Tibial nerve (tissue), 4 donors: ENCODE measurements at regions not wholly inside any gene's neighbourhood (a gene's known extent, or its start where the extent isn't known, plus 50 kb on each side); places are given as distances from the start of the nearest gene placed in this dataset.

Source experiments
- DNase-seq, 2 donors: peaks; one replicate each; pipeline ENCODE4 v3.0.0-alpha.2; 2019; ENCODE audit warnings: low spot score in 2 of 2
- H3K27ac ChIP-seq, 4 donors: fragments of 200-600 bp; sonication (generic) in 3 of 4; one replicate each; pipeline ENCODE4 v1.5.1; 2017 to 2019; ENCODE audit warnings: mild to moderate bottlenecking in 1 of 4
- H3K27me3 ChIP-seq, 2 donors: fragments of 200-600 bp; sonication (generic) in 1 of 2; one replicate each; pipeline versions ENCODE4 v1.5.1 to v1.6.0; 2017 to 2019
- H3K36me3 ChIP-seq, 3 donors: fragments of 200-600 bp; sonication (generic); one replicate each; pipeline ENCODE4 v1.5.1; 2018 to 2019
- H3K4me1 ChIP-seq, 4 donors: fragments of 200-600 bp; sonication (generic) in 3 of 4; one replicate each; pipeline ENCODE4 v1.5.1; 2017 to 2019
- H3K4me3 ChIP-seq, 4 donors: fragments of 200-600 bp; sonication (generic) in 3 of 4; one replicate each; pipeline ENCODE4 v1.5.1; 2017 to 2019; ENCODE audit warnings: mild to moderate bottlenecking in 1 of 4, moderate library complexity in 1 of 4
- H3K9me3 ChIP-seq, 4 donors: fragments of 200-600 bp; sonication (generic) in 3 of 4; one replicate each; pipeline ENCODE4 v1.5.1; 2017 to 2019
- CTCF ChIP-seq, 5 experiments: fragments of 200-600 bp in 3 of 5; fragments of 450-650 bp in 2 of 5; sonication (generic) in 3 of 5; IDR thresholded peaks; one replicate each; pipeline ENCODE4 v1.5.1; 2016 to 2019; ENCODE audit warnings: antibody characterized with exemption in 5 of 5, mild to moderate bottlenecking in 3 of 5, moderate library complexity in 2 of 5
- EP300 ChIP-seq, 2 donors: sonication (generic); formaldehyde crosslinking; IDR thresholded peaks; one replicate each; pipeline ENCODE4 v1.6.1; 2017; ENCODE audit warnings: antibody characterized with exemption in 2 of 2, mild to moderate bottlenecking in 1 of 2
- POLR2A ChIP-seq, 2 donors: fragments of 450-650 bp; IDR thresholded peaks; one replicate each; pipeline ENCODE4 v1.6.1; 2017; ENCODE audit warnings: antibody characterized with exemption in 2 of 2, mild to moderate bottlenecking in 2 of 2, moderate library complexity in 2 of 2
- WGBS, 2 donors: methylation state at CpG; one replicate each; pipeline ENCODE4 v1.1.5; 2018; 5-methylcytosine and 5-hydroxymethylcytosine counted together

GRCh38 chr7:50156706-50157105 is 63.7 kb upstream of the ZPBP start:
- Histone ChIP-seq H3K27ac (no peak overlapping the region), H3K9me3 (no peaks in the 10 kb centered on the region), H3K4me1 (no peaks in the 10 kb centered on the region), H3K27me3 (no peaks in the 10 kb centered on the region), H3K36me3 (no peaks in the 10 kb centered on the region), H3K4me3 (no peak overlapping the region)
- TF ChIP-seq POLR2A (IDR thresholded peaks at IDR 0.05): no peak
- TF ChIP-seq CTCF (IDR thresholded peaks at IDR 0.05): no peak
- no peak for TF ChIP-seq EP300 (IDR thresholded peaks at IDR 0.05)
- DNase-seq: no peak
- WGBS, 2 donors: 52 to 54% methylated on average over 5 of the region's 5 CpGs

GRCh38 chr7:50156163-50156562 is 63.1 kb upstream of the ZPBP start:
- H3K27me3 ChIP-seq: no peaks in the 10 kb centered on the region
- DNase-seq: no peak
- H3K36me3 ChIP-seq: no peaks in the 10 kb centered on the region
- TF ChIP-seq EP300 (IDR thresholded peaks at IDR 0.05) (no peak), POLR2A (IDR thresholded peaks at IDR 0.05) (no peak), CTCF (IDR thresholded peaks at IDR 0.05) (no peak)
- WGBS, 2 donors: 53 to 64% methylated on average over 4 of the region's 4 CpGs
- H3K9me3 ChIP-seq: no peaks in the 10 kb centered on the region
- H3K4me3 ChIP-seq: no peak overlapping the region
- H3K4me1 ChIP-seq: no peaks in the 10 kb centered on the region
- no peak overlapping the region for H3K27ac ChIP-seq

- no peaks in the 10 kb centered on the region for H3K36me3 ChIP-seq
- H3K27me3 ChIP-seq: no peaks in the 10 kb centered on the region
- no peaks in the 10 kb centered on the region for H3K9me3 ChIP-seq
- 84 to 86% methylated on average over 6 of the region's 6 CpGs for WGBS, 2 donors
- no peaks in the 10 kb centered on the region for H3K4me1 ChIP-seq
- TF ChIP-seq CTCF (IDR thresholded peaks at IDR 0.05) (no peak), EP300 (IDR thresholded peaks at IDR 0.05) (no peak), POLR2A (IDR thresholded peaks at IDR 0.05) (no peak)
- no peak overlapping the region for H3K27ac ChIP-seq
- H3K4me3 ChIP-seq: no peak overlapping the region
- no peak for DNase-seq
These were observed 62.7 kb upstream of the ZPBP start for GRCh38 chr7:50155755-50156154.

- Histone ChIP-seq H3K27ac (no peak overlapping the region), H3K9me3 (no peaks in the 10 kb centered on the region), H3K36me3 (no peaks in the 10 kb centered on the region), H3K27me3 (no peaks in the 10 kb centered on the region), H3K4me3 (no peak overlapping the region), H3K4me1 (no peaks in the 10 kb centered on the region)
- TF ChIP-seq CTCF (IDR thresholded peaks at IDR 0.05): no peak
- TF ChIP-seq POLR2A (IDR thresholded peaks at IDR 0.05): no peak
- no peak for TF ChIP-seq EP300 (IDR thresholded peaks at IDR 0.05)
- 88 to 89% methylated on average over 6 of the region's 6 CpGs for WGBS, 2 donors
- no peak for DNase-seq
These were observed 60.9 kb upstream of the ZPBP start for GRCh38 chr7:50153995-50154394.

GRCh38 chr7:50153148-50153547 is 60.1 kb upstream of the ZPBP start:
- Histone ChIP-seq H3K27me3 (no peaks in the 10 kb centered on the region), H3K4me3 (no peak overlapping the region), H3K36me3 (no peaks in the 10 kb centered on the region), H3K27ac (no peak overlapping the region), H3K4me1 (no peaks in the 10 kb centered on the region), H3K9me3 (no peaks in the 10 kb centered on the region)
- no peak for DNase-seq
- no peak for TF ChIP-seq EP300 (IDR thresholded peaks at IDR 0.05)
- no peak for TF ChIP-seq CTCF (IDR thresholded peaks at IDR 0.05)
- TF ChIP-seq POLR2A (IDR thresholded peaks at IDR 0.05): no peak
